ENCODE measurements at regions not wholly inside any gene's neighbourhood (a gene's known extent, or its start where the extent isn't known, plus 50 kb on each side); places are given as distances from the start of the nearest gene placed in this dataset.

- H3K4me3 ChIP-seq (ENCODE audit: low read depth, low read length) = no peak overlapping the region
- no peaks in the 10 kb centered on the region for H3K36me3 ChIP-seq (ENCODE audit: control insufficient read depth, insufficient read depth, low read length)
- no peaks in the 10 kb centered on the region for H3K4me1 ChIP-seq
- no peak overlapping the region for H2AFZ ChIP-seq
- H3K9me3 ChIP-seq (ENCODE audit: control insufficient read depth, low read length) = no peaks in the 10 kb centered on the region
- H3K27me3 ChIP-seq (ENCODE audit: control insufficient read depth, insufficient read depth, low read length) = no peaks in the 10 kb centered on the region
- no peak overlapping the region for H3K9ac ChIP-seq
- no peak for TF ChIP-seq CTCF (IDR thresholded peaks at IDR 0.05)
- H3K79me2 ChIP-seq = no peaks in the 10 kb centered on the region
- H3K4me2 ChIP-seq (ENCODE audit: low read length) = no peak overlapping the region
- no peak overlapping the region for H3K27ac ChIP-seq
These were observed 215.3 kb downstream of the OPA1 start for GRCh38 chr3:193808317-193808716.

- Histone ChIP-seq H3K4me1 (no peaks in the 10 kb centered on the region), H3K36me3 (ENCODE audit: control insufficient read depth, insufficient read depth, low read length) (no peaks in the 10 kb centered on the region), H3K9ac (no peak overlapping the region), H2AFZ (no peak overlapping the region), H3K9me3 (ENCODE audit: control insufficient read depth, low read length) (no peaks in the 10 kb centered on the region), H3K79me2 (no peaks in the 10 kb centered on the region), H3K4me3 (ENCODE audit: low read depth, low read length) (no peak overlapping the region), H3K27ac (no peak overlapping the region), H3K4me2 (ENCODE audit: low read length) (no peak overlapping the region), H3K27me3 (ENCODE audit: control insufficient read depth, insufficient read depth, low read length) (no peaks in the 10 kb centered on the region)
- TF ChIP-seq CTCF (IDR thresholded peaks at IDR 0.05) = no peak
These were observed 216.1 kb downstream of the OPA1 start for GRCh38 chr3:193809106-193809505.

GRCh38 chr3:193812078-193812725, 219.2 kb downstream of the OPA1 start:
- no peaks in the 10 kb centered on the region for H3K79me2 ChIP-seq
- H3K27me3 ChIP-seq (ENCODE audit: control insufficient read depth, insufficient read depth, low read length) = no peaks in the 10 kb centered on the region
- no peak overlapping the region for H2AFZ ChIP-seq
- H3K9me3 ChIP-seq (ENCODE audit: control insufficient read depth, low read length) = no peaks in the 10 kb centered on the region
- H3K4me2 ChIP-seq (ENCODE audit: low read length) = no peak overlapping the region
- no peak overlapping the region for H3K9ac ChIP-seq
- H3K4me1 ChIP-seq = no peaks in the 10 kb centered on the region
- no peak overlapping the region for H3K27ac ChIP-seq
- no peak overlapping the region for H3K4me3 ChIP-seq (ENCODE audit: low read depth, low read length)
- no peak for TF ChIP-seq CTCF (IDR thresholded peaks at IDR 0.05)
- H3K36me3 ChIP-seq (ENCODE audit: control insufficient read depth, insufficient read depth, low read length) = no peaks in the 10 kb centered on the region

- Histone ChIP-seq H3K9me3 (ENCODE audit: control insufficient read depth, low read length) (no peaks in the 10 kb centered on the region), H3K27ac (no peak overlapping the region), H3K36me3 (ENCODE audit: control insufficient read depth, insufficient read depth, low read length) (no peaks in the 10 kb centered on the region), H3K4me2 (ENCODE audit: low read length) (no peak overlapping the region), H3K4me1 (no peaks in the 10 kb centered on the region), H3K4me3 (ENCODE audit: low read depth, low read length) (no peak overlapping the region), H3K79me2 (no peaks in the 10 kb centered on the region), H2AFZ (no peak overlapping the region), H3K9ac (no peak overlapping the region), H3K27me3 (ENCODE audit: control insufficient read depth, insufficient read depth, low read length) (no peaks in the 10 kb centered on the region)
- no peak for TF ChIP-seq CTCF (IDR thresholded peaks at IDR 0.05)
These were observed 219.9 kb downstream of the OPA1 start for GRCh38 chr3:193812791-193813500.

- TF ChIP-seq CTCF (IDR thresholded peaks at IDR 0.05) = no peak
- H3K9me3 ChIP-seq (ENCODE audit: control insufficient read depth, low read length) = no peaks in the 10 kb centered on the region
- H3K9ac ChIP-seq = no peak overlapping the region
- no peak overlapping the region for H2AFZ ChIP-seq
- no peaks in the 10 kb centered on the region for H3K4me1 ChIP-seq
- no peak overlapping the region for H3K27ac ChIP-seq
- no peak overlapping the region for H3K4me3 ChIP-seq (ENCODE audit: low read depth, low read length)
- H3K79me2 ChIP-seq = no peaks in the 10 kb centered on the region
- H3K27me3 ChIP-seq (ENCODE audit: control insufficient read depth, insufficient read depth, low read length) = no peaks in the 10 kb centered on the region
- no peaks in the 10 kb centered on the region for H3K36me3 ChIP-seq (ENCODE audit: control insufficient read depth, insufficient read depth, low read length)
- no peak overlapping the region for H3K4me2 ChIP-seq (ENCODE audit: low read length)
These were observed 220.5 kb downstream of the OPA1 start for GRCh38 chr3:193813501-193813830.
